Activated CD4-positive, alpha-beta T cell treated with anti-CD3 and anti-CD28 coated beads for 36 hours (primary cell): ENCODE measurements at regions not wholly inside any gene's neighbourhood (a gene's known extent, or its start where the extent isn't known, plus 50 kb on each side); places are given as distances from the start of the nearest gene placed in this dataset.
"Not testable (repeated sequence)": the region's sequence is repeated elsewhere in the genome, so short reads cannot be mapped to it uniquely, and the experiment has no call there.

Source experiments
- ATAC-seq: fragments of 200-7000 bp; cut with Tn5 transposase; one replicate; pipeline ENCODE4 v1.10.0; 2021; ENCODE audit warnings: mild to moderate bottlenecking, moderate library complexity
- CTCF ChIA-PET: fragments of 350-600 bp; sonication (Branson Sonifier 250); formaldehyde crosslinking; loops from one replicate; lab custom pipeline; 2021; ENCODE audit warnings: antibody characterized with exemption; lab: Charles Lee
- POLR2A ChIA-PET: fragments of 350-600 bp; sonication (Branson Sonifier 250); formaldehyde crosslinking; loops from one replicate; lab custom pipeline; 2021; ENCODE audit warnings: antibody characterized with exemption, inconsistent platforms; lab: Charles Lee
- DNase-seq: peaks from one replicate; pipeline ENCODE4 v3.0.0-alpha.2; 2020
- H3K27ac Mint-ChIP-seq: one replicate; pipeline ENCODE4 v1.8.0; 2021; ENCODE audit warnings: mixed read lengths
- H3K27me3 Mint-ChIP-seq: one replicate; pipeline ENCODE4 v1.8.0; 2021; ENCODE audit warnings: mixed read lengths
- H3K36me3 Mint-ChIP-seq: one replicate; pipeline ENCODE4 v1.8.0; 2021; ENCODE audit warnings: low read depth, mixed read lengths
- H3K4me1 Mint-ChIP-seq: one replicate; pipeline ENCODE4 v1.8.0; 2021; ENCODE audit warnings: mixed read lengths
- H3K4me3 Mint-ChIP-seq: one replicate; pipeline ENCODE4 v1.8.0; 2021; ENCODE audit warnings: mild to moderate bottlenecking, moderate library complexity, mixed read lengths
- H3K9me3 Mint-ChIP-seq: one replicate; pipeline ENCODE4 v1.8.0; 2021; ENCODE audit warnings: low read depth, mixed read lengths
- intact Hi-C, 2 experiments: fragments of 100-400 bp; cut with DNase I in 1 of 2; cut with micrococcal nuclease in 1 of 2; formaldehyde crosslinking; loops; one replicate each; pipeline versions ENCODE4 v1.14.2 to v1.15.1; 2022 to 2024; cut with DNase I, micrococcal nuclease

GRCh38 chr4:72875545-72875944, 194.0 kb downstream of the COX18 start:
- ChIA-PET POLR2A (no interaction called here), CTCF (interaction anchor here (0.6 kb wide), 1 partner anchor 13 kb away, joined by 3 read pairs; no protein-coding TSS in a partner anchor)
- H3K27ac Mint-ChIP-seq, result no peak overlapping the region
- H3K4me1 Mint-ChIP-seq, result no peaks in the 10 kb centered on the region
- no peak overlapping the region for H3K4me3 Mint-ChIP-seq
- no peaks in the 10 kb centered on the region for H3K36me3 Mint-ChIP-seq
- ATAC-seq (no peak), DNase-seq (no peak)
- H3K9me3 Mint-ChIP-seq, result no peaks in the 10 kb centered on the region
- intact Hi-C loops, result no loop called here
- H3K27me3 Mint-ChIP-seq, result no peaks in the 10 kb centered on the region

- Mint-ChIP-seq H3K4me3 (no peak overlapping the region), H3K36me3 (no peaks in the 10 kb centered on the region), H3K9me3 (no peaks in the 10 kb centered on the region), H3K4me1 (no peaks in the 10 kb centered on the region), H3K27ac (no peak overlapping the region), H3K27me3 (no peaks in the 10 kb centered on the region)
- POLR2A ChIA-PET, result no interaction called here
- CTCF ChIA-PET, result interaction anchor here (0.6 kb wide), 1 partner anchor 14 kb away, joined by 3 read pairs; no protein-coding TSS in a partner anchor
- intact Hi-C loops, result no loop called here
- DNase-seq, result no peak
- ATAC-seq, result no peak
Observed at GRCh38 chr4:72875138-72875537, 194.4 kb downstream of the COX18 start.

GRCh38 chr4:72864898-72865297, 204.6 kb downstream of the COX18 start:
- Mint-ChIP-seq H3K36me3 (no peaks in the 10 kb centered on the region), H3K27ac (peak overlapping the region; percentile 32), H3K4me3 (no peak overlapping the region), H3K9me3 (peaks cover 5% of the 10 kb centered on the region), H3K4me1 (peaks cover 8% of the 10 kb centered on the region), H3K27me3 (peaks cover 7% of the 10 kb centered on the region)
- intact Hi-C loops, result no loop called here
- peak; percentile 61 for ATAC-seq
- ChIA-PET POLR2A (no interaction called here), CTCF (no interaction called here)
- DNase-seq, result no peak

GRCh38 chr4:72864277-72864676, 205.2 kb downstream of the COX18 start:
- intact Hi-C loops, H3K9me3 Mint-ChIP-seq, DNase-seq, H3K4me1 Mint-ChIP-seq, POLR2A ChIA-PET, CTCF ChIA-PET, H3K4me3 Mint-ChIP-seq, H3K36me3 Mint-ChIP-seq, H3K27me3 Mint-ChIP-seq: not testable (repeated sequence)
- H3K27ac Mint-ChIP-seq, result peak overlapping the region; percentile 32
- ATAC-seq, result peak; percentile 78

GRCh38 chr4:72860766-72861165, 208.8 kb downstream of the COX18 start:
- ChIA-PET CTCF (no interaction called here), POLR2A (no interaction called here)
- Mint-ChIP-seq H3K4me1 (peaks cover 8% of the 10 kb centered on the region), H3K27ac (no peak overlapping the region), H3K27me3 (peaks cover 6% of the 10 kb centered on the region), H3K36me3 (no peaks in the 10 kb centered on the region), H3K4me3 (no peak overlapping the region), H3K9me3 (no peaks in the 10 kb centered on the region)
- DNase-seq (no peak), ATAC-seq (no peak)
- intact Hi-C loops, result no loop called here

- Mint-ChIP-seq H3K4me1 (no peaks in the 10 kb centered on the region), H3K27me3 (peaks cover 1% of the 10 kb centered on the region), H3K9me3 (no peaks in the 10 kb centered on the region), H3K4me3 (no peak overlapping the region), H3K27ac (no peak overlapping the region), H3K36me3 (no peaks in the 10 kb centered on the region)
- POLR2A ChIA-PET, result no interaction called here
- intact Hi-C loops, result no loop called here
- no peak for DNase-seq
- CTCF ChIA-PET, result no interaction called here
- ATAC-seq, result peak; percentile 53
Observed at GRCh38 chr4:72858328-72858727, 211.2 kb downstream of the COX18 start.

GRCh38 chr4:72857787-72858186, 211.7 kb downstream of the COX18 start:
- ATAC-seq, result no peak
- Mint-ChIP-seq H3K27ac (no peak overlapping the region), H3K27me3 (peaks cover 1% of the 10 kb centered on the region), H3K4me1 (no peaks in the 10 kb centered on the region), H3K9me3 (no peaks in the 10 kb centered on the region), H3K4me3 (no peak overlapping the region), H3K36me3 (no peaks in the 10 kb centered on the region)
- ChIA-PET POLR2A (no interaction called here), CTCF (no interaction called here)
- no peak for DNase-seq
- intact Hi-C loops, result no loop called here

GRCh38 chr4:72857216-72857615, 212.3 kb downstream of the COX18 start:
- DNase-seq (no peak), ATAC-seq (no peak)
- no peaks in the 10 kb centered on the region for H3K36me3 Mint-ChIP-seq
- H3K4me1 Mint-ChIP-seq, result no peaks in the 10 kb centered on the region
- no peaks in the 10 kb centered on the region for H3K9me3 Mint-ChIP-seq
- no peak overlapping the region for H3K4me3 Mint-ChIP-seq
- H3K27ac Mint-ChIP-seq, result no peak overlapping the region
- H3K27me3 Mint-ChIP-seq, result peaks cover 1% of the 10 kb centered on the region
- ChIA-PET POLR2A (no interaction called here), CTCF (interaction anchor here (0.6 kb wide), 1 partner anchor 154 kb away, joined by 3 read pairs; no protein-coding TSS in a partner anchor)
- intact Hi-C loops, result no loop called here

GRCh38 chr4:72846280-72847111, 223.0 kb downstream of the COX18 start:
- Mint-ChIP-seq H3K4me1 (no peaks in the 10 kb centered on the region), H3K27ac (no peak overlapping the region), H3K4me3 (no peak overlapping the region), H3K36me3 (no peaks in the 10 kb centered on the region), H3K27me3 (peaks cover 8% of the 10 kb centered on the region), H3K9me3 (peaks cover 3% of the 10 kb centered on the region)
- ATAC-seq (no peak), DNase-seq (no peak)
- intact Hi-C loops, result no loop called here
- ChIA-PET POLR2A (no interaction called here), CTCF (no interaction called here)

- H3K36me3 Mint-ChIP-seq, result no peaks in the 10 kb centered on the region
- H3K4me1 Mint-ChIP-seq, result no peaks in the 10 kb centered on the region
- POLR2A ChIA-PET, result no interaction called here
- no peak overlapping the region for H3K4me3 Mint-ChIP-seq
- ATAC-seq (no peak), DNase-seq (no peak)
- CTCF ChIA-PET, result interaction anchor here (0.6 to 0.8 kb wide), 2 partner anchors 13 to 20 kb away, joined by 3 read pairs; no protein-coding TSS in a partner anchor
- H3K27me3 Mint-ChIP-seq, result peaks cover 10% of the 10 kb centered on the region
- peaks cover 3% of the 10 kb centered on the region for H3K9me3 Mint-ChIP-seq
- intact Hi-C loops, result no loop called here
- no peak overlapping the region for H3K27ac Mint-ChIP-seq
Observed at GRCh38 chr4:72843466-72843865, 226.1 kb downstream of the COX18 start.

- H3K4me1 Mint-ChIP-seq, result no peaks in the 10 kb centered on the region
- intact Hi-C loops, result no loop called here
- H3K27ac Mint-ChIP-seq, result no peak overlapping the region
- no peak overlapping the region for H3K4me3 Mint-ChIP-seq
- ATAC-seq (no peak), DNase-seq (no peak)
- H3K9me3 Mint-ChIP-seq, result peaks cover 1% of the 10 kb centered on the region
- ChIA-PET CTCF (no interaction called here), POLR2A (no interaction called here)
- peaks cover 10% of the 10 kb centered on the region for H3K27me3 Mint-ChIP-seq
- no peaks in the 10 kb centered on the region for H3K36me3 Mint-ChIP-seq
Observed at GRCh38 chr4:72842323-72842722, 227.2 kb downstream of the COX18 start.

- CTCF ChIA-PET, ATAC-seq, H3K27me3 Mint-ChIP-seq, H3K9me3 Mint-ChIP-seq, H3K4me1 Mint-ChIP-seq, intact Hi-C loops, POLR2A ChIA-PET, H3K4me3 Mint-ChIP-seq, H3K27ac Mint-ChIP-seq, DNase-seq, H3K36me3 Mint-ChIP-seq: not testable (repeated sequence)
Observed at GRCh38 chr4:72840166-72840565, 229.3 kb downstream of the COX18 start.
